MM.1S (cell line): ENCODE measurements at regions not wholly inside any gene's neighbourhood (a gene's known extent, or its start where the extent isn't known, plus 50 kb on each side); places are given as distances from the start of the nearest gene placed in this dataset.

Experiments
- DNase-seq: peaks from one replicate; pipeline ENCODE4 v3.0.0-alpha.2; 2015
- H2AFZ ChIP-seq: fragments of 300-600 bp; sonication (generic); 2 replicates; pipeline ENCODE4 v1.6.0; 2016; ENCODE audit warnings: antibody characterized with exemption, low read length
- H3F3A ChIP-seq: fragments of 300-600 bp; sonication (generic); 2 replicates; pipeline ENCODE4 v1.6.1; 2016; ENCODE audit warnings: mild to moderate bottlenecking, antibody characterized with exemption, low read length, moderate library complexity, mixed read lengths; ENCODE audit not compliant: insufficient read depth
- H3K27ac ChIP-seq: fragments of 300-600 bp; sonication (generic); 2 replicates; pipeline ENCODE4 v1.5.1; 2016; ENCODE audit warnings: mild to moderate bottlenecking, low read length
- H3K27me3 ChIP-seq: fragments of 300-600 bp; sonication (generic); replicated peaks from 2 replicates; pipeline ENCODE4 v1.6.0; 2016; ENCODE audit warnings: low read length; ENCODE audit not compliant: insufficient read depth
- H3K36me3 ChIP-seq: fragments of 300-600 bp; sonication (generic); replicated peaks from 2 replicates; pipeline ENCODE4 v1.6.1; 2016; ENCODE audit warnings: mild to moderate bottlenecking, low read length, mixed read lengths; ENCODE audit not compliant: insufficient read depth
- H3K4me1 ChIP-seq: fragments of 300-600 bp; sonication (generic); 2 replicates; pipeline ENCODE4 v1.6.1; 2016; ENCODE audit warnings: low read length, mixed read lengths
- H3K4me2 ChIP-seq: fragments of 300-600 bp; sonication (generic); 2 replicates; pipeline ENCODE4 v1.6.0; 2016; ENCODE audit warnings: low read depth, low read length
- H3K4me3 ChIP-seq: fragments of 300-600 bp; sonication (generic); 2 replicates; pipeline ENCODE4 v1.5.1; 2016; ENCODE audit warnings: low read length, mixed read lengths
- H3K79me2 ChIP-seq: fragments of 300-600 bp; sonication (generic); 2 replicates; pipeline ENCODE4 v1.6.1; 2016; ENCODE audit warnings: mixed run types, low read length, mixed read lengths
- H3K9ac ChIP-seq: fragments of 300-600 bp; sonication (generic); 2 replicates; pipeline ENCODE4 v1.6.1; 2016; ENCODE audit warnings: low read length, mixed read lengths
- H3K9me2 ChIP-seq: fragments of 300-600 bp; sonication (generic); replicated peaks from 2 replicates; pipeline ENCODE4 v1.6.1; 2016; ENCODE audit warnings: mild to moderate bottlenecking, low read length, mixed read lengths; ENCODE audit not compliant: insufficient read depth
- H3K9me3 ChIP-seq: fragments of 300-600 bp; sonication (generic); replicated peaks from 2 replicates; pipeline ENCODE4 v1.6.1; 2016; ENCODE audit warnings: mild to moderate bottlenecking, low read length, mixed read lengths; ENCODE audit not compliant: insufficient read depth
- H4K20me1 ChIP-seq: fragments of 300-600 bp; sonication (generic); 2 replicates; pipeline ENCODE4 v1.6.1; 2016; ENCODE audit warnings: mild to moderate bottlenecking, low read length, moderate library complexity, mixed read lengths; ENCODE audit not compliant: insufficient read depth
- CTCF ChIP-seq: fragments of 300-600 bp; sonication (generic); IDR thresholded peaks from 2 replicates; pipeline ENCODE4 v1.5.1; 2016; ENCODE audit warnings: antibody characterized with exemption, low read length, mixed read lengths
- EZH2 ChIP-seq: fragments of 300-600 bp; sonication (generic); optimal IDR thresholded peaks from 2 replicates; pipeline ENCODE3; 2017; ENCODE audit warnings: low read depth, mild to moderate bottlenecking, antibody characterized with exemption, low read length, mixed read lengths
- EZH2phosphoT487 ChIP-seq: fragments of 300-600 bp; sonication (generic); IDR thresholded peaks from 2 replicates; pipeline ENCODE4 v1.6.1; 2018; ENCODE audit warnings: antibody characterized with exemption, low read length

- Histone ChIP-seq H3K9me2 (no peaks in the 10 kb centered on the region), H3K27ac (no peak overlapping the region), H3K4me1 (no peaks in the 10 kb centered on the region), H3K9me3 (no peaks in the 10 kb centered on the region), H3K4me3 (no peak overlapping the region), H2AFZ (no peak overlapping the region), H3K4me2 (no peak overlapping the region), H3K9ac (no peak overlapping the region), H3K36me3 (no peaks in the 10 kb centered on the region), H4K20me1 (no peaks in the 10 kb centered on the region), H3F3A (no peaks in the 10 kb centered on the region), H3K79me2 (no peaks in the 10 kb centered on the region), H3K27me3 (no peaks in the 10 kb centered on the region)
- DNase-seq = no peak
- no peak for TF ChIP-seq EZH2phosphoT487
- no peak for TF ChIP-seq CTCF
- TF ChIP-seq EZH2 = no peak
Observed at GRCh38 chr14:38350102-38350501, 94.2 kb upstream of the CLEC14A start.

GRCh38 chr14:38342803-38343202, 86.9 kb upstream of the CLEC14A start:
- H3K9ac ChIP-seq = no peak overlapping the region
- no peaks in the 10 kb centered on the region for H3K79me2 ChIP-seq
- H3K36me3 ChIP-seq = no peaks in the 10 kb centered on the region
- no peaks in the 10 kb centered on the region for H3K9me2 ChIP-seq
- no peak overlapping the region for H3K27ac ChIP-seq
- no peak overlapping the region for H3K4me2 ChIP-seq
- no peak overlapping the region for H3K4me3 ChIP-seq
- no peaks in the 10 kb centered on the region for H3F3A ChIP-seq
- H3K27me3 ChIP-seq = no peaks in the 10 kb centered on the region
- no peak for TF ChIP-seq EZH2phosphoT487
- no peak for TF ChIP-seq EZH2
- no peak for TF ChIP-seq CTCF
- no peaks in the 10 kb centered on the region for H3K4me1 ChIP-seq
- H2AFZ ChIP-seq = no peak overlapping the region
- no peak for DNase-seq
- no peaks in the 10 kb centered on the region for H3K9me3 ChIP-seq
- H4K20me1 ChIP-seq = no peaks in the 10 kb centered on the region

- H2AFZ ChIP-seq = no peak overlapping the region
- TF ChIP-seq CTCF (no peak), EZH2 (no peak), EZH2phosphoT487 (no peak)
Observed at GRCh38 chr14:38339696-38340095, 83.8 kb upstream of the CLEC14A start.

More at GRCh38 chr14:38339696-38340095, 83.8 kb upstream of the CLEC14A start:
- no peaks in the 10 kb centered on the region for H3K27me3 ChIP-seq
- no peaks in the 10 kb centered on the region for H4K20me1 ChIP-seq
- no peak overlapping the region for H3K4me2 ChIP-seq
- no peak overlapping the region for H3K4me3 ChIP-seq
- no peaks in the 10 kb centered on the region for H3F3A ChIP-seq
- no peaks in the 10 kb centered on the region for H3K9me3 ChIP-seq
- no peak overlapping the region for H3K27ac ChIP-seq
- no peak overlapping the region for H3K9ac ChIP-seq
- H3K36me3 ChIP-seq = no peaks in the 10 kb centered on the region
- no peaks in the 10 kb centered on the region for H3K4me1 ChIP-seq
- no peaks in the 10 kb centered on the region for H3K79me2 ChIP-seq
- no peaks in the 10 kb centered on the region for H3K9me2 ChIP-seq
- no peak for DNase-seq
